GM23338 (cell line): ENCODE measurements at regions not wholly inside any gene's neighbourhood (a gene's known extent, or its start where the extent isn't known, plus 50 kb on each side); places are given as distances from the start of the nearest gene placed in this dataset.

ENCODE experiments used
- CTCF ChIP-seq, 2 experiments: fragments of 200-600 bp in 1 of 2; sonication (generic) in 1 of 2; conservative IDR thresholded peaks; 2 replicates each; pipeline versions ENCODE4 v1.5.1 to v1.6.1; 2016 to 2017; ENCODE audit warnings: antibody characterized with exemption in 2 of 2, low read depth in 2 of 2, mild to moderate bottlenecking in 2 of 2, moderate library complexity in 1 of 2
- EZH2 ChIP-seq: fragments of 200-600 bp; sonication (generic); IDR thresholded peaks from one replicate; pipeline ENCODE4 v1.8.0; 2017; ENCODE audit warnings: antibody characterized with exemption, mild to moderate bottlenecking, low read depth; ENCODE audit not compliant: unreplicated experiment
- POLR2AphosphoS5 ChIP-seq: IDR thresholded peaks from 2 replicates; pipeline ENCODE4 v1.6.1; 2016; ENCODE audit warnings: antibody characterized with exemption, low read depth
- REST ChIP-seq: IDR thresholded peaks from one replicate; pipeline ENCODE4 v1.6.1; 2018; ENCODE audit warnings: antibody characterized with exemption; ENCODE audit not compliant: unreplicated experiment

GRCh38 chr2:153786016-153786415, 85.7 kb upstream of the GALNT13 start:
- TF ChIP-seq CTCF (conservative IDR thresholded peaks at IDR 0.05; ENCODE audit: low read depth in 2 of 2), result no peak
- TF ChIP-seq POLR2AphosphoS5, result no peak
- no peak for TF ChIP-seq EZH2
- TF ChIP-seq REST, result no peak
